NCI-H526 (cell line): ENCODE measurements at regions not wholly inside any gene's neighbourhood (a gene's known extent, or its start where the extent isn't known, plus 50 kb on each side); places are given as distances from the start of the nearest gene placed in this dataset.

ENCODE experiments used
- DNase-seq, 2 experiments: peaks; one replicate each; lab custom pipeline; 2025; lab: John Stamatoyannopoulos, UW

GRCh38 chrX:106510713-106511403, 100.9 kb upstream of the RADX start:
- DNase-seq = no peak
